Spleen (tissue), 7 donors: ENCODE measurements at regions not wholly inside any gene's neighbourhood (a gene's known extent, or its start where the extent isn't known, plus 50 kb on each side); places are given as distances from the start of the nearest gene placed in this dataset.

Experiments
- CTCF ChIP-seq, 11 experiments: fragments of 200-600 bp in 7 of 11; fragments of 450-650 bp in 4 of 11; sonication (generic) in 4 of 11; IDR thresholded peaks in 8 of 11; conservative IDR thresholded peaks in 3 of 11; 1 replicate in 7 of 11; 2 replicates in 4 of 11; pipeline versions ENCODE4 v1.4.0 to v1.8.0; 2016 to 2021; ENCODE audit warnings: antibody characterized with exemption in 11 of 11, inconsistent platforms in 4 of 11, mild to moderate bottlenecking in 1 of 11
- POLR2A ChIP-seq, 3 donors: fragments of 450-650 bp; IDR thresholded peaks; one replicate each; pipeline ENCODE4 v1.5.1; 2017; ENCODE audit warnings: antibody characterized with exemption in 3 of 3, mild to moderate bottlenecking in 1 of 3
- POLR2AphosphoS5 ChIP-seq, 3 donors: sonication (generic); formaldehyde crosslinking; IDR thresholded peaks; one replicate each; pipeline ENCODE4 v1.5.1; 2017; ENCODE audit warnings: antibody characterized with exemption in 3 of 3
- donor health status: DM: no; HTN: no; CAD: no; lungs with moderate emphysema.
- donor health status: DM: no; HTN: no; CAD: no.
- donor health status: DM: no; HTN: no; CAD: no.

GRCh38 chr4:27861802-27862201 is 1001.2 kb downstream of the STIM2 start:
- TF ChIP-seq CTCF (IDR thresholded peaks at IDR 0.05 in 8 of 11, conservative IDR thresholded peaks at IDR 0.05 in 3 of 11) (no peak), POLR2A (IDR thresholded peaks at IDR 0.05) (no peak), POLR2AphosphoS5 (IDR thresholded peaks at IDR 0.05) (no peak)
